ENCODE measurements at regions not wholly inside any gene's neighbourhood (a gene's known extent, or its start where the extent isn't known, plus 50 kb on each side); places are given as distances from the start of the nearest gene placed in this dataset.

GRCh38 chr10:83937161-83937560 lies 202.1 kb upstream of the GHITM start:
- DNase-seq (ENCODE audit: low spot score): no peak

- DNase-seq (ENCODE audit: low spot score): no peak
Observed at GRCh38 chr10:83937826-83938225, 201.5 kb upstream of the GHITM start.

GRCh38 chr10:83941189-83941588 lies 198.1 kb upstream of the GHITM start:
- DNase-seq (ENCODE audit: low spot score): no peak

GRCh38 chr10:83942410-83942809 lies 196.9 kb upstream of the GHITM start:
- no peak for DNase-seq (ENCODE audit: low spot score)

- no peak for DNase-seq (ENCODE audit: low spot score)
Observed at GRCh38 chr10:83943049-83943448, 196.3 kb upstream of the GHITM start.

GRCh38 chr10:83943920-83944319 lies 195.4 kb upstream of the GHITM start:
- no peak for DNase-seq (ENCODE audit: low spot score)

GRCh38 chr10:83945982-83946718 lies 193.2 kb upstream of the GHITM start:
- no peak for DNase-seq (ENCODE audit: low spot score)

- no peak for DNase-seq (ENCODE audit: low spot score)
Observed at GRCh38 chr10:83952314-83952713, 187.0 kb upstream of the GHITM start.

GRCh38 chr10:83953589-83953988 lies 185.7 kb upstream of the GHITM start:
- no peak for DNase-seq (ENCODE audit: low spot score)

- no peak for DNase-seq (ENCODE audit: low spot score)
Observed at GRCh38 chr10:83954193-83954799, 185.0 kb upstream of the GHITM start.

GRCh38 chr10:83955406-83955805 lies 183.9 kb upstream of the GHITM start:
- DNase-seq (ENCODE audit: low spot score): no peak

- DNase-seq (ENCODE audit: low spot score): no peak
Observed at GRCh38 chr10:83957168-83957947, 182.0 kb upstream of the GHITM start.

GRCh38 chr10:83959328-83959727 lies 180.0 kb upstream of the GHITM start:
- no peak for DNase-seq (ENCODE audit: low spot score)

- DNase-seq (ENCODE audit: low spot score): no peak
Observed at GRCh38 chr10:83960125-83960524, 179.2 kb upstream of the GHITM start.

- no peak for DNase-seq (ENCODE audit: low spot score)
Observed at GRCh38 chr10:83961620-83962019, 177.7 kb upstream of the GHITM start.

GRCh38 chr10:83963446-83963845 lies 175.9 kb upstream of the GHITM start:
- DNase-seq (ENCODE audit: low spot score): no peak

- DNase-seq (ENCODE audit: low spot score): no peak
Observed at GRCh38 chr10:83965473-83965872, 173.8 kb upstream of the GHITM start.

- DNase-seq (ENCODE audit: low spot score): no peak
Observed at GRCh38 chr10:83968052-83968451, 171.3 kb upstream of the GHITM start.

GRCh38 chr10:83978681-83979383 lies 160.5 kb upstream of the GHITM start:
- no peak for DNase-seq (ENCODE audit: low spot score)

- no peak for DNase-seq (ENCODE audit: low spot score)
Observed at GRCh38 chr10:83982812-83983211, 156.5 kb upstream of the GHITM start.

GRCh38 chr10:83983578-83984255 lies 155.6 kb upstream of the GHITM start:
- no peak for DNase-seq (ENCODE audit: low spot score)

GRCh38 chr10:83984256-83984640 lies 155.1 kb upstream of the GHITM start:
- no peak for DNase-seq (ENCODE audit: low spot score)
